ENCODE measurements at regions not wholly inside any gene's neighbourhood (a gene's known extent, or its start where the extent isn't known, plus 50 kb on each side); places are given as distances from the start of the nearest gene placed in this dataset.

GRCh38 chr4:19152264-19152663, 1099.4 kb upstream of the SLIT2 start:
- TF ChIP-seq CTCF (conservative IDR thresholded peaks at IDR 0.05; ENCODE audit: low read depth, low read length), result no peak
- DNase-seq (ENCODE audit: low read depth), result no peak
- H3K4me3 ChIP-seq (ENCODE audit: low read depth, low read length), result no peak overlapping the region

GRCh38 chr4:19151684-19152083, 1100.0 kb upstream of the SLIT2 start:
- no peak for TF ChIP-seq CTCF (conservative IDR thresholded peaks at IDR 0.05; ENCODE audit: low read depth, low read length)

DNA sequence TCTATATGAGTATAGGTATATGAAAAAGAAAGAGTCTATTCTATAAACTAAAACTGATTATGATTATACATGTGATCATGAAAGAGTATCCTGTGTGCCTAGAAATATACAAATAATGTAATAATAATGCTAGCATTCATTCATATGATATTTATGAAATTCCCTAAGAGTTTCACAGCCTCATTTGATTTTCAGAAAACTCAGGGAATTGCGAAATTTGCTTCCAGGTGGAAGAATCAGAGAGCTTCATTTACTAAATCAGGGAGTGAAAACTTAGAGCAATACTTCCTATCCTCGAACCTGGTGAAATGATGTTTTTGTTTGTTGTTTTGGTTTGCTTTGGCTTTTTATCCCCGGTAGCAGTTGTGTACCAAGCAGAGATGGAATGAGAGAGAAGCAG, 1105.7 kb upstream of the SLIT2 start:
- DNase-seq (ENCODE audit: low read depth), result no peak
- no peak for TF ChIP-seq CTCF (conservative IDR thresholded peaks at IDR 0.05; ENCODE audit: low read depth, low read length)
- no peak overlapping the region for H3K4me3 ChIP-seq (ENCODE audit: low read depth, low read length)

More at GRCh38 chr4:19151684-19152083, 1100.0 kb upstream of the SLIT2 start:
- no peak for DNase-seq (ENCODE audit: low read depth)
- no peak overlapping the region for H3K4me3 ChIP-seq (ENCODE audit: low read depth, low read length)

DNA sequence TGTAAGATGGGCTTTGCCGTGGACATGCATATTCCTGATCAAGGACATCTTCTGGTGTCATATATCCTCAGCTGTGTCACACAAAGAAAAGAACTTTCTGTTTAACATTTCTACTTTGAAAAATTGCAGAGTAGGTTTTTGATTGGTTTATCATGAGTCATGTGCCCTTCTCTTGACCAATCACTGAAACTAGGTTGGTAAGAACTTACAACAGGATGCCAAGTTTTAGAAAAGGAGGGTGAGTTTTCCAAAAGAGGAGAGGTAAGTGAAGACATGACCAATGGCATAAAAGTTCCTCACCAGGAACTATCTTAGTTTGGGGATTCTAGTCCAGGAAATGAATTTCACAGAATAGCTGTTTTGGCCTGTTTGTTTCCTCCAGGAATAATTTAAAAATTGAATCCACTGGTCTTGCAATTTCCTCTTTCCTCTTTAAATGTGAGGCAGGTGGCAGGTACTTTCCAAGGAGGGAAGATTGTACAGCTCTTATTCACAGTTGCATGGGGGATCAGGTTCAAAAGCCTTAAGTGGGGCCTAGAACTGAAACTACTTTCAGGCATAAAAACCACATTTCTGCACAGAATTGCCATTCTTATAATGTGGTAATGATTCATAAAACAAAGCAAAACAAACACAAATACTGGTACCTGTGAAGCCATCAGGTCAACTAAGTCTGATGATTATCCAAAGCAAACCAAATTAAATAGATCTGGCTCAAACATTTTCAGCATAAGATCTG, 1114.5 kb upstream of the LCORL start:
- no peak for DNase-seq (ENCODE audit: low read depth)
- H3K4me3 ChIP-seq (ENCODE audit: low read depth, low read length), result no peak overlapping the region
- TF ChIP-seq CTCF (conservative IDR thresholded peaks at IDR 0.05; ENCODE audit: low read depth, low read length), result no peak

DNA sequence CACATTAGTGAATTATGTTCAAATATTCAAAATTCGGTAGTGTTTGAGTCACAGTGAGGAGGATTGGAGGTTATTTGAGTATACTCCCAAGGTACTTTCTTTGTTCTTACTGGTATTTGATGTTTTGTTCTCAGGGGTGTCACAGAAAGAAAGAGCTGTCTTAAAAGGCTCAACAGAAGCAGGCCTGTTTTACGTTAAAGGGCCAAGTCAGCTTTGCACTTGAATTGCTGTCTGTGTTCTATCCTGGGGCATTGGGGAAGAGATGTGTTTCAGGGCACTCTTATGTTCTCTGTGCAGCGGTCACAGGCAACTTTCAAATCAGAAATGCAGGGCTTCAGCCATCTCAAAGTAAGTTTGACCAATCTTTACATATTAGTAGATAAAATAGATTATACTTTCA, 1113.1 kb upstream of the LCORL start:
- no peak for DNase-seq (ENCODE audit: low read depth)
- no peak overlapping the region for H3K4me3 ChIP-seq (ENCODE audit: low read depth, low read length)
- no peak for TF ChIP-seq CTCF (conservative IDR thresholded peaks at IDR 0.05; ENCODE audit: low read depth, low read length)

GRCh38 chr4:19133315-19133714, 1111.8 kb upstream of the LCORL start:
- no peak for TF ChIP-seq CTCF (conservative IDR thresholded peaks at IDR 0.05; ENCODE audit: low read depth, low read length)
- no peak for DNase-seq (ENCODE audit: low read depth)
- no peak overlapping the region for H3K4me3 ChIP-seq (ENCODE audit: low read depth, low read length)

DNA sequence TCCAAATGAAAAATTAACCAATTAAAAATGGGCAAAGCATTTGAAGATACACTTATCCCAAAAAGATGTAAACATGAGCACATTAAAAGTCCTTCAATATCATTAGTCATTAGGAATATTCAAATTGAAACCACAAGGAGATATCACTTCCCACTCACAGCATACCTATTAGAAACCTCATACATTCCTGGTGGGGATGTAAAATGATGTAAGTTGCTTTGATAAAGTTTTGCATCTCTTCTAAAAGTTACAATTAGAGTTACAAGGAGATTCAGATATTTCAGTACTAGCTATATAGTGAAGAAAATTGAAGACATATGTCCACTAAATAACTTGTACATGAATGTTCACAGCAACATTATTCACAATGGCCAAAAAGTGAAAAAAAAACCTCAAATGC, 1109.3 kb upstream of the LCORL start:
- no peak overlapping the region for H3K4me3 ChIP-seq (ENCODE audit: low read depth, low read length)
- DNase-seq (ENCODE audit: low read depth), result peak; percentile 71
- TF ChIP-seq CTCF (conservative IDR thresholded peaks at IDR 0.05; ENCODE audit: low read depth, low read length), result no peak

Data from choroid plexus epithelial cell (primary cell).